Medulla oblongata (tissue), 1 donor: ENCODE measurements at regions not wholly inside any gene's neighbourhood (a gene's known extent, or its start where the extent isn't known, plus 50 kb on each side); places are given as distances from the start of the nearest gene placed in this dataset.
"Not testable (repeated sequence)": the region's sequence is repeated elsewhere in the genome, so short reads cannot be mapped to it uniquely, and the experiment has no call there.

Source experiments
- DNase-seq: peaks from one replicate; pipeline ENCODE4 v3.0.0-alpha.2; 2015; ENCODE audit errors: extremely low spot score

DNA sequence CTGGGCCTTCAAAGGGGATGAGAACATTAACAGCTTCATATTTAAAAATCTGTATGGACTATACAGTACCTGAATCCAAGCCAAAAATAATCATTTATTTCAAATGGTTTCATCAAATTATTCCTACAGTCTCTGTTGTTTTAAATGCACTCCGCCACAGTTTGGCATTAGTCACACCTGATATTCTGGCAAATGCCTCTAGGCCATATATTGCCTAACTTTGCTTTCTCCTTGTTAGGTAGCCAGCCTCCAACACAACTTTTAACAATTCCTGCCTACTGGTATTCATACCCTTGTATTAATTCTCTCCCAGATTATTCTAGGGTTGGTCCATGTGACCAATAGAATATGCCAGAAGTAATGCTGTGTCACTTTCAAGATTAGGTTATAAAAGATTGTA lies 146.6 kb upstream of the FANCL start:
- no peak for DNase-seq

DNA sequence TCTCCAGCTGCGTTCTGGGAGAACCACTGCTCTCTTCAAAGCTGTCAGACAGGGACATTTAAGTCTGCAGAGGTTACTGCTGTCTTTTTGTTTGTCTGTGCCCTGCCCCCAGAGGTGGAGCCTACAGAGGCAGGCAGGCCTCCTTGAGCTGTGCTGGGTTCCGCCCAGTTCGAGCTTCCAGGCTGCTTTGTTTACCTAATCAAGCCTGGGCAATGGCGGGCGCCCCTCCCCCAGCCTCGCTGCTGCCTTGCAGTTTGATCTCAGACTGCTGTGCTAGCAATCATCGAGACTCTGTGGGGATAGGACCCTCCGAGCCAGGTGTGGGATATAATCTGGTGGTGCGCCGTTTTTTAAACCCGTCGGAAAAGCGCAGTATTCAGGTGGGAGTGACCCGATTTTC lies 145.8 kb upstream of the FANCL start:
- not testable (repeated sequence) for DNase-seq

DNA sequence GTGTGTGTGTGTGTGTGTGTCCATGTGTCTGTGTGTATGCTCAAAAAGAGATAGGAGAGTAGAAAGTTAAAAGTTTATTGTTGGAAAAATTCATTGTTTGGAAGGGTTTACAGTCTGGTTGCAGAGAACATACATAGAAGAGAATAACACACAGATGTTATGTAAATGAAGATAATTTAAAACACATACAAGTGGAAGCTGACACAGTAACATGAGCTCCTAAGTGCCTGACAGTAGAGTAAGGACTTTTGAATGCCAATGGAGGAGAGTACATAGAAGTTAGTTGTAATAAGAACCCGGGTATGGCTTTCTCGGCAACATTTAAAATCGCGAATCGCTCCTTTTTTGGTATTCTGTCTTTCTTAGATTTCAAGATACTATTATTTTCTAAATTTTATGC lies 137.0 kb upstream of the FANCL start:
- no peak for DNase-seq

DNA sequence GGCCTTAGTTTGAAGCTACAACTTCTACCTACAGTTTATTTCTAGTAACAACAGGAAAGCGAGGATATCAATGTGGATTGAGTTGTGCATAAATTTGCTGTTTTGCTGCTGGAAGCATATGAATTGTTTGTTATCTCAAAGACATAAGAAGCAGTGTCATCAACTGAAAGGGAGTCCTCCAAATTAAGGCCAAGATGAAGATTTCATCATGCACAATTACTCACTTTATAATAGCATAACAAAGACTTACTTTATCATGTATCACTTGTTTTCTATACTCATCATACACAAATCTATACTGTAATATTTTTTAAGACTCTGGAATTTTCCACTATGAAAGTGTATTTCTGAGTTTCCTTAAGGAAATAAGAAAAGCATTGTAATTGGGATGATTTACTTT lies 136.1 kb upstream of the FANCL start:
- no peak for DNase-seq

DNA sequence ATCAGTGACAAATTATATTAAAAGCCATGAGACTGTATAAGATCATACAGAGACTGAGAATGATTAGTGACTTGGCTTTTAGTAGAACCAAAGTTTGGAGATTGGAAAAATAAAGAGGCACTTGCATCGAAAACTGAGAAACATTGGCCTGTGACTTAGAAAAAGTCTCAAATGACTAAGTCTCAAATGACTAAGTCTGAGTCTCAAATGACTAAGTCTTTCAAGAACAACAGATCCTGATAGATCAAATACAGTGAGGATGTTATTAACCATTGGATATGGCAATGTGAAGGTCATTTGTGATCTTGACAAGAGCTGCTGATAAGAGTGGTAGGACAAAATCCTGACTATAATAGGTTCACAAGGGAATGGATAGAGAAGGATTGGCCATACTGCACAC lies 135.5 kb upstream of the FANCL start:
- no peak for DNase-seq

DNA sequence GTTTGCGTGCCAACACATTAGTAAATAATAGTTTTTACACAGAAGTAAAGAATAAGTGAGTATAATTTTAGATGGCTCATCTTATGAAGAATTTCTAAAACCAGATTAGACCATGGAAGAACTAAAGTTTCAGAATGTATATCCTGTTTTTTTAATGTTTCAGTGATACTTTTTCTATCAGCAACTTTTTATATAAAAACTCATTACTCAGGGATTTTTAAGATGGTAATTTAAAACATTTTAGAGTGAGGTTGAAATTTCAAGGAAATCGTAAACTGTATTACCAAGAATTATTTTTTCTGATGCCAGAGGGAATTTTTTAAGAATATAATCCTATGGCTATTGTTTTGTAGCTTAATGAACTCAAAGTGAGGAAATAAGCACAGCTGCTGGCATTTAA lies 128.5 kb upstream of the FANCL start:
- DNase-seq = no peak

DNA sequence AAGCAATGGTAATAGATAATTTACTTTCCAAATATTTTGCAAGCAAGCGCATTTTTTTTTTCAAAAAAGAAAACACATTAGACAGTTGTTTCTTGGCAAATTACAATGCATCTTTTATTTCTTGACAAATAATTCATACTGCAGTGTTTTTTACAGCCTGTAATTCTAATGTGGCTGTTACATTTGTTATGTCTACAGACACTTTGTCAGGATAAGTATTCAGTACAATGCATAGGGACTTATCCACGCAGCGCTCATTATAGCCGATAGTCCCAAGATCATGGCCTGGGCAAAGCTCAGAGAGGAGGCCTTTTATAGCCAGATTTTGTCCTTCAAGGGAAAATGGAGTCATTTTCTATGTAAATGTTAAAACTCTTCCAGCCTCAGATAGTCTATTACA lies 123.0 kb upstream of the FANCL start:
- DNase-seq = no peak

DNA sequence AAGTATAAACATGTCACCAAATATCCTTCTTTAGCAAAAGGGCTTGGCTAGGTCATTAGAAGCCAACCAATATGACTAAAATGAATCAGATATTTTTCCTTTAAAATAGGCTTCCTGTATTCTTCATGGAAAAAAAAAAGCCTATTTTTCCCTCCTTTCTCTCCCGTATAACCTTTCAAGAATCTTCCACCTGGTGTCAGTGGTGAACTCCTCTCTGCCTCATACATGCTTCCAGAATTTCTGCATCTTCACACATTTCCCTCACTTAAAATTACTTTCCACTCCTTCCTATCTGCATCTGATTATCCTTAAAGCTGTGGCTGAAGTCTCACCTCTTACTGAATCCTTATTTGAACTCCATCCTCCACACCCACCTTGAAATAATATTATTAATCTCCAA lies 116.9 kb upstream of the FANCL start:
- DNase-seq = no peak

DNA sequence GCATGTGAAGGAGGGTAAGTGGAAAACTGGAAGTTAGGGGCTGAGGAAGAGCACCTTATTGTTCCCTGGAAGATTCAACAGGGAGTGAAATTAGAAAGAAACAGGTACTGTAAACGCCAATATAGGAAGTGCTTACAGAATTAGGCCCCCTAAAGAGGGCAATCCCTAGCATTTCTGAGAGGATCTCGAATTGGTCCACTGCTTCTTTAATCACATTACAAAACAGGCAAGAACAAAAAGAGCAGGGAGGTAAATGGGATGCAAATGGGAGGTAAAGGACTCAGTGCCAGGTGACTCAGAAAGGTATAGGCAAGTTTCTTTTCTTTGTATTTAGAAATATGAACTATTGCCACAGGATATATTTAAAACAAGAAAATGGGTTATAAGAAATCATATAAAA lies 116.4 kb upstream of the FANCL start:
- no peak for DNase-seq

DNA sequence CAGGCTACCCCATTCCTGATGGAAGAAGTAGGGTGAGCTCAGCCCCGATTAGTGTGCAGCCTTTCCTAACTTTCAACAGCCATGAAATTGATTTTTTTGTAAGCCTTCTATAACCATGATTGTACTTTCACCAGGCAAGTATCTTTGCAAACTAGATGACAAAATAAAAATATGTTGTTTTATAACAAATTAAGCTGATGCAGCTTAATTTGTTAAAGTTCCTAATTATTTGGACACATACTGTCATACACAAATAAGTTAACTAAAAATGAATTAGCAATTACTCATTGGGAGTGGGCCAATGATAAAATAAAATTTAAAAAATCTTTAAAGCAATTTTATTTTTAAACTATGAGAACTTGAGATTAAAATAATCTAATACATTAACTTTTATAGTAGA lies 113.1 kb upstream of the FANCL start:
- DNase-seq = no peak

DNA sequence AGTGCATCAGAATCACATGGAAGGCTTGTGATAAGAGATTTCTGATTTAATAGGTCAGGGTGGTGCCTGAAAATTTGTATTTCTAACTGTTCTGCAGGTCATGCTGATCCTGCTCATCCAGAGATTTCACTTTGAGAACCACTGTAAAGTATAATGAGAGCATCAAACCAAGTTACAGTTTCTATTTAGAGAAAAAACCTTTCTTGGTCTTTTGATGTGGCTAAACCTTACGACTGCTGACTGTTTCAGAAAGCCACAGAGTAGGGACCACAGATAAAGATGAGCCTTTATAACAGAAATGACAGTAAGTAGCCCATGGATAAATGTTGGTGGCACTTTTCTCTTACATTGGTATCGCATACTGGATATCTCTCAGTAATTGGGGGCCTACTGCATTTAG lies 109.4 kb upstream of the FANCL start:
- DNase-seq = no peak

DNA sequence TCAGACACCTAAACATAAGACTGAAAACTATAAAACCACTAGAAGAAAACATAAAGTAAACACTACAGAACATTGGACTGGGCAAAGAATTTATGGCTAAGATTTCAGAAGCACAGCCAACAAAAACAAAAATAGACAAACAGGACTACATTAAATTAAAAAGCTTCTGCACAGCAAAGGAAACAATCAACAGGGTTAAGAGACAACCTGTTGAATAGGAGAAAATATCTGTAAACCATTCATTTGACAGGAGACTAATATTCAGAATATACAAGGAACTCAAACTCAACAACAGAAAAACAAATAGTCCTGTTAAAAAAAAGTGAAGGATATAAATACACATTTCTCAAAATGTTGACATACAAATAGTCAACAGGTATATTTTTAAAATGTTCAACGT lies 106.7 kb upstream of the FANCL start:
- no peak for DNase-seq

DNA sequence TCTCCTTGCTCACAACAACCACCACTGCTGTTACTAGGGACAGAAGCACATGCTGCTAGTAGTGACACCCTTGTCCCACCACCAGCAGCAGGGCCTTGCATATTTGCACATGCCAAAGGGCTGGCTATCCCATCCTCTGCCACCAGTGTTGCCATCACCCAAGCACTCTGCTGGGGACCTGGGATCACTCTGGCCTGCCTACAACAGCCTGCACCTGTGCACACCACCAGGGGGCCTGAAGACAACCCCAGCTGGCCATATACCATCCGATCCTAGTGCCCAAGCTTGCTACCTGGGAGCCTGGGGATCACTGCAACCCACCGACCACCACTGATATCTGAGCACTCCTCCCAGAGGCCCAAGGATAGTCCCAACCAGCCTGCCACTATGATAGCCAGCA lies 99.9 kb upstream of the FANCL start:
- DNase-seq = no peak

DNA sequence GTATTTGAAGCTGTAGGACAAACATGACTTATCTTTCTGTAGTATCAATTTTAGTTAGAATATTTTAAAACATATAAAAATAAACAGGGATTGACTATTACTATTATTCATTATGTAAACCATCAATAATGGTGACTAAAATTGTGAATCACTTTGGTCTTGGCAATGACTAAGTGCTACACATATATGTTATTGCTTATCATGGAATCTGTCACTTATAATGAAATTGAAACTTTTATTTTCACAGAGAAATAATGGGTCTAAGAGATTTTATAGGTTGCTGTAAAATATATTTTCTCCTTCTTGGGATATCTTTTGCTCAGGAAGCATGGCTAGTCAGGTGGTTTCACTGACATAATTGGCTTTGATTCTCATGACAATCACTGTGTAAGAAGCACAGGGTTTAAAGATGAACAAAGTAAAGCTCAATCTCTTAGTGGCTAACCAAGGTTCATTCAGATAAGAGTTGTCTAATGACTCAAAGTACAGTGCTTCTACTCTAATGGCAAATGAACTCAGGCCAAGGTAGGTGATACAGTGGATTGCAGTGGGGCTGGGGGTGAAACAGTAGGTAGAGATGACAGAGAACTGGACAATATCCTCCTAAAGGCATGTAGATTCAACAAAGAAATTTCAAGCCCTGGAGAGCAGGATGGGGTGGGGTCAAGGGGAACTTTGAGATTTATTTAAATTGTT lies 98.6 kb upstream of the FANCL start:
- no peak for DNase-seq

DNA sequence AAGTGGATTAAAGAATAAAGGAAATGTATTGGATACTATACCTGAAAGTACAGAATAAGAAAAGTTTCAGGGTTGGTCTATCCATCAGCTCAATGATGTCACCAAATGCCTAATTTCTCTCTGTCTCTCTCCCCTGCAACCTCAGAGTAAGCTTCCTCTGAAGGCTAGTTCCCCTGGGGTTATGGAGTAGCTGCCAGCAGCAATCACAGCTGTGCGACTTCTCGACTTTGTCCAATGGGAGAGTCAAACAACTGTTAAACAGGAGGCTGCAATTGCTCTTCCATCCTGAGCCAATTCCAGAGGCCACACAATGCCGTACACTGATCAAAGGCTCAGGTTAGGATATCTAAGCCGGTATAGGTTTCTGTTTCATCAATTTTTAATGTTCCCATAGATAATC lies 95.3 kb upstream of the FANCL start:
- DNase-seq = no peak

DNA sequence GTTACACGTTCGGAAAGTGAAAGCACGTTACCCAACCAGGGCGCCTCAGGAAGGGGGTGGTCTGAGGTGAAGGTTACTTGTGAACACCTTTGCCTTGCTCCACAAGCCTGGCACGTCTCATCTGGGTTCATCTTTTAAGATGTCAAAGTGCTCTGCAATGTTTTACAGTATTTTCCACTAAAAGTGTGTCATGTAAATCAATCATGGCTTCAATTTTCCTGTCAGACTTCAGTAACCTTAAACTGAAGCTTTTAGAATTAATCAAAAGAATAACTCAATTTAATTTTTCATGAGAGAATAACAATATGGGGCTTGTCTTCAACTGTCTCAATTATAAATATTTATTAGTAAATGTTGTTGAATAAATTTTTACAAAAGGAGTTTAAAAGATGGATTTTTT lies 93.3 kb upstream of the FANCL start:
- no peak for DNase-seq

DNA sequence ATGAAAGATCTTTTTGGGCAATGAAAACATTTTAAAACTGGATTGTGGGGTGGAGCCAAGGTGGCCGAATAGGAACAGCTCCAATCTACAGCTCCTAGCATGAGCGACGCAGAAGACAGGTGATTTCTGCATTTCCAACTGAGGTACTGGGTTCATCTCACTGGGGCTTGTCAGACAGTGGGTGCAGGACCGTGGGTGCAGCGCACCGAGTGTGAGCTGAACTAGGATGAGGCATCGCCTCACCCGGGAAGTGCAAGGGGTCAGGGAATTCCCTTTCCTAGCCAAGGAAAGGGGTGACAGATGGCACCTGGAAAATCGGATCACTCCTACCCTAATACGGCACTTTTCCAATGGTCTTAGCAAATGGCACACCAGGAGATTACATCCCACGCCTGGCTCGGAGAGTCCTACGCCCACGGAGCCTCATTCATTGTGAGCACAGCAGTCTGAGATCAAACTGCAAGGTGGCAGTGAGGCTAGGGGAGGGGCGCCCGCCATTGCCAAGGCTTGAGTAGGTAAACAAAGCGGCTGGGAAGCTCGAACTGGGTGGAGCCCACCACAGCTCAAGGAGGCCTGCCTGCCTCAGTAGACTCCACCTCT lies 84.3 kb upstream of the FANCL start:
- DNase-seq = not testable (repeated sequence)

DNA sequence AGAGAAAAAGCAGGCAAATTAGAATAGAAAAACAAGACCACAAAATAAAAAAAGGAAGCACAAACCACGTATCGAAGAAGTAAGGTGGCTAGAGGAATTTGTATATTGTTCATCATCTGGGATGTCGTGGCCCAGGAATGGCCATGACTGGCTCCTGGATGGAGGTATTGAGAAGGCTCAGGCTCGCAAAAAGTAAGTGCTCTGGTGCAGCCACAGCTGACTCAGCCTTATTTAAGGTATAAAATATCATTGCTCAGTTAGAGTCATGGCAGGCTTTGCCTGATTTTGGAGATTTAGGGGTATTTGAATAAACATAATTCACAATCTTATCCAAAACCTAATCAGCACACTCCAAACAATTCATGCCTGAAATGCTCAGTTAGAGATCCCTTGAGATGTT lies 78.4 kb upstream of the FANCL start:
- no peak for DNase-seq

DNA sequence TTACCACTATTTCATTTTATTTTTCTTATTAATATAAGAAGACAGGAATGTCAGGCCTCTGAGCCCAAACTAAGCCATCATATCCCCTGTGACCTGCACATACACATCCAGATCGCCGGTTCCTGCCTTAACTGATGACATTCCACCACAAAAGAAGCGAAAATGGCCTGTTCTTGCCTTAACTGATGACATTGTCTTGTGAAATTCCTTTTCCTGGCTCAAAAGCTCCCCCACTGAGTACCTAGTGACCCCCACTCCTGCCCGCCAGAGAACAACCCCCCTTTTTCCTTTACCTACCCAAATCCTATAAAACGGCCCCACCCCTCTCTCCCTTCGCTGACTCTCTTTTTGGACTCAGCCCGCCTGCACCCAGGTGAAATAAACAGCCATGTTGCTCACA lies 77.8 kb upstream of the FANCL start:
- DNase-seq = not testable (repeated sequence)

DNA sequence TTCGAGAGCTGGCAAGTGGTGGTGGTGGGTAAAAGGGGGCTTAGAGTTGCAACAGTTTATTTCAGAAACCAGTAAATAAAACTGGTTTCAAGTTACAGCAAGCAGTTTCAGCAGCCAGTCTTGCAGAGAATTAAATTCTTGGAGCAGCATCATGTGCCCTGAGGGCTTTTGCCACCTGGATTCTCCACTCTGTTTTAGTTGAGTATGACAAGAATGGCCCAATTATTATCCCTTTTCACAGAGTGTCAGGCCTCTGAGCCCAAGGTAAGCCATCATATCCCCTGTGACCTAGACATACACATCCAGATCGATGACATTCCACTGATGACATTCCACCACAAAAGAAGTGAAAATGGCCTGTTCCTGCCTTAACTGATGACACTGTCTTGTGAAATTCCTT lies 72.8 kb upstream of the FANCL start:
- DNase-seq = no peak

DNA sequence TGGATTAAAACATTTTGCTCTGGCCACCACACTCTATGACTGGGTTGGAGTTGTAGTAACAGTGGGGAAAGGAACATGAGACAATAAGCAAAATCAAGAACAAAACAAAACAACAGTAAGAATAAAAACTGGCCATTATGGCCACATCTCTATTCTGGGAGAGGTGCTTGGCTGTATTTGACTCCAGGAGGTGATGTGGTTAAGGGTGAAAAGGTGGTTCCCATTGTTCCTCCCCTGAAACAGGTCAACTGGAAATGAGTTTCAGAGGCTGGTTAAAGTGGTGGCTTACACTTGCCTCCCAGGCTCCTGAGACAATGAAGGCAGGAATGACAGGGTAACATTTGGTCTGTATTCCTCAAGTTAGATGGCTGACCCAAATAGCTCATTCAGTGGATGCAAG lies 67.3 kb upstream of the FANCL start:
- no peak for DNase-seq

DNA sequence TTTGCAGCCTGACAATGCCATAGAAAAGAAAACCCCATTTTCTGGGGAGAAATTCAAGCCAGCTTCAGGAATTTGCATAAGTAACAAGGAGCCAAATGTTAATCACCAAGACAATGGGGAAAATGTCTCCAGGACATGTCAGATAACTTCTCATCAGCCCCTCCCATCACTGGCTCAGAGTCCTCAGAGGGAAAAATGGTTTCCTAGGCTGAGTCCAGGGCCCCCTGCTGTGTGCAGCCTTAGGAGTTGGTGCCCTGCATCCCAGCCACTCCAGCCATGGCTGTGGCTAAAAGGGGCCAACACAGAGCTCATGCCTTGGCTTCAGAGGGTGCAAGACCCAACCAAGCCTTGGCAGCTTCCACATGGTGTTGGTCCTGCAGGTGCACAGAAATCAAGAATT lies 63.7 kb upstream of the FANCL start:
- no peak for DNase-seq

DNA sequence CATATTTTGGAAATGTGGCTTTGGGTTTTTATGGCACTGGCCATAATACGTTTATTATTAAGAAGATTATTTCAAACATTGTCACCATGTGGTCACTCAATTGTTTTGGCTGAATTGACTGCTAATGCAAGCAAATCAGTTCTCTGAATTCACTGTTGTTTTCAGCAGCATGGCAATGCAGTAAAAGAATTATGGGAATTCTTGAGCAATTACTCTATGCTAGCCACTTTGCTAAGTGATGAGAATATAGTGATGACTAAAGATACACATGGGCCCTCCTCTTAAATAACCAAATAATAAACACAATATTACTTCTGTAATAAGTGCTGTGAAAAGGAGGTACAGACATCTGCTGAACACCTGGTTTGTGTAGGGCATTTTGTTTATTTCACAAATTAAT lies 58.0 kb upstream of the FANCL start:
- no peak for DNase-seq

DNA sequence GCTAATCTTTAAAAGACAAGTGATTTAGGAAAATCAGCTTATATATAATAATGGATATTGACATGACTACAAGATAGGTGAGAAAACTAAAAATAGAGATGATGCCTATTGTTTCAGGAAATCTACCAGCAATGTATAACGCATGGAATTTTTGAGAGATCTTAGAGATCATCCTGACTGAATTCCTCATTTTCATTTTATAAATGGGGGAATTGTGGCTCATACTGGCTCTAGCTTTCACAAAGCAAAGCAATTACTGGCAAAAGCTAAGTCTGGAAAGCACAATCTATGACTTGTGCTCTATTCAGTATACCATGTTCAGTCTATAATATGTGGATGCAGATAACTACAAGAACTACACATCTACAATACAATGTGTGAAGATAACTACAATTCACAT lies 51.9 kb upstream of the FANCL start:
- peak; percentile 30 for DNase-seq
